Activated T-cell treated with anti-CD3 and anti-CD28 coated beads, Interleukin-2, amount 50 U/mL, for 72 hours (primary cell): ENCODE measurements at regions not wholly inside any gene's neighbourhood (a gene's known extent, or its start where the extent isn't known, plus 50 kb on each side); places are given as distances from the start of the nearest gene placed in this dataset.
A peak's percentile ranks its signal among the peaks of the same experiment; 100 is the strongest.

Experiments
- ATAC-seq, 2 donors: fragments of 150-1000 bp; cut with Tn5 transposase; replicated peaks in 1 of 2; 2 replicates each; pipeline ENCODE4 v1.10.0; 2021; ENCODE audit warnings: moderate library complexity in 2 of 2, mild to moderate bottlenecking in 1 of 2
- DNase-seq, 2 donors: peaks; one replicate each; pipeline ENCODE4 v3.0.0; 2021 to 2022; ENCODE audit warnings: mixed read lengths in 1 of 2
- H3K27ac Mint-ChIP-seq: one replicate; pipeline ENCODE4 v1.8.0; 2022; ENCODE audit warnings: mild to moderate bottlenecking, moderate library complexity, mixed read lengths
- H3K27me3 Mint-ChIP-seq: one replicate; pipeline ENCODE4 v1.8.0; 2022; ENCODE audit warnings: low read depth, mixed read lengths
- H3K36me3 Mint-ChIP-seq, 2 donors: one replicate each; pipeline ENCODE4 v1.8.0; 2022; ENCODE audit warnings: mixed read lengths in 2 of 2, mild to moderate bottlenecking in 1 of 2; ENCODE audit not compliant: insufficient read depth in 2 of 2
- H3K4me1 Mint-ChIP-seq: one replicate; pipeline ENCODE4 v1.8.0; 2022; ENCODE audit warnings: low read depth, mixed read lengths
- H3K4me3 Mint-ChIP-seq, 2 donors: one replicate each; pipeline ENCODE4 v1.8.0; 2022; ENCODE audit warnings: mild to moderate bottlenecking in 2 of 2, mixed read lengths in 2 of 2, moderate library complexity in 2 of 2
- H3K9me3 Mint-ChIP-seq, 2 donors: one replicate each; pipeline ENCODE4 v1.8.0; 2022; ENCODE audit warnings: mixed read lengths in 2 of 2

GRCh38 chr9:28050941-28051340 lies 477.7 kb upstream of the C9orf72 start:
- no peaks in the 10 kb centered on the region for H3K36me3 Mint-ChIP-seq
- no peaks in the 10 kb centered on the region for H3K4me1 Mint-ChIP-seq
- ATAC-seq (no peak), DNase-seq (no peak)
- H3K27me3 Mint-ChIP-seq: no peaks in the 10 kb centered on the region
- peaks cover 0 to 5% of the 10 kb centered on the region in 2 donors for H3K9me3 Mint-ChIP-seq
- no peak overlapping the region for H3K27ac Mint-ChIP-seq
- H3K4me3 Mint-ChIP-seq: no peak overlapping the region

GRCh38 chr9:28051559-28052503 lies 478.6 kb upstream of the C9orf72 start:
- H3K27ac Mint-ChIP-seq: no peak overlapping the region
- no peaks in the 10 kb centered on the region for H3K4me1 Mint-ChIP-seq
- H3K4me3 Mint-ChIP-seq: no peak overlapping the region
- peaks cover 2 to 3% of the 10 kb centered on the region in 2 donors for H3K9me3 Mint-ChIP-seq
- ATAC-seq (no peak), DNase-seq (no peak)
- H3K36me3 Mint-ChIP-seq: no peaks in the 10 kb centered on the region
- no peaks in the 10 kb centered on the region for H3K27me3 Mint-ChIP-seq

DNA sequence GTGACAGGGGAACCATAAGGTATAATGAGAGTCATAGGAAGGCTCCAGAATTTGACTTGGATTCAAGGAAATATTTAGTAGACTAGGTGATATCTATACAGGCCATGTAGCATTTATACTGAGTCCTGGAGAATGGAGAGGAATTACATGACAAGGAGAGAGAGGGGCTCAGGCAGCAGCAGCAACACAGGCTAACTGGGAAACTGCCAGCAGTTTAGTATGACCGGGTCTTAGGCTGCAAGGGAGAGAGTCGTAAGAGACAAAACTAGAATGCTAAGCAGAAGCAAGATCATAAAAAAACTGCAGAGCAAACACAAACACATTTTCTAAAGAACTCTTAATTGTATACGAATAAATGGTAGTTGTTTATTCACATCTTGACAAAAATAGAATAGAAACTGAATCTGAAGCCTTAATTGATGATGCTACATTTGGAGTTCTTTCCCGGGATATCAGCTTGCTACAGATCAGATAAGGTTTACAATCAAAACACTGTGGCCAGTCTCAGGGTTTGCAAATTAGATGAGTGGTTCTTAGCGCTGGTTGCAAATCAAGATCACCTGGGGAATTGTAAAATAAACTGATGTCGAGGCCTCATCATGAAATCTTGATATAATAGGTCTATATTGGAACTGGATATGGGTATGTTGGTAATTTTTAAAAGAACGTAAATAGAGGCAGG lies 480.0 kb upstream of the C9orf72 start:
- Mint-ChIP-seq H3K9me3 (peaks cover 3 to 4% of the 10 kb centered on the region in 2 donors), H3K4me3 (no peak overlapping the region), H3K4me1 (no peaks in the 10 kb centered on the region), H3K36me3 (no peaks in the 10 kb centered on the region), H3K27me3 (no peaks in the 10 kb centered on the region), H3K27ac (no peak overlapping the region)
- no peak for ATAC-seq
- DNase-seq: no peak

DNA sequence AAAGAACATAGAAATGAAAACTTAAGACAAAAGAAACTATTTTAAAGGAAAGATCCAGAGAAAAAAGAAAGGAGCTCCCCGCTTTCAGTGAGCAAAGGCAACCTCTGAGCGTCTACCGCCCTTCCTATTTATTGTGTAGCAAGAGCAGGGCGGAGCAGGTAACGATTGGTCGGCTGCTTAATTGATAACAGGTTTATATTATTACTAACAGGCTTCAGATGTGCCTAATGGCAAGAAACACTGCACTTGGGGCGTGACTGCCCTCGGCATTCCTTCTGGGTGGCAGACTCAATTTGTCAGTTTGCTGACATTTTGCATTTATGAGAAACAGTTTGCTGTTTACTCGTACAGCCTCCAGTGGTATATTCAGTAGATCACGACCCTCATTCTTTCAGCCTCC lies 482.7 kb upstream of the C9orf72 start:
- DNase-seq (no peak), ATAC-seq (no peak)
- no peaks in the 10 kb centered on the region for H3K4me1 Mint-ChIP-seq
- no peaks in the 10 kb centered on the region for H3K36me3 Mint-ChIP-seq
- no peak overlapping the region for H3K4me3 Mint-ChIP-seq
- H3K9me3 Mint-ChIP-seq: peaks cover 1 to 3% of the 10 kb centered on the region in 2 donors
- no peaks in the 10 kb centered on the region for H3K27me3 Mint-ChIP-seq
- no peak overlapping the region for H3K27ac Mint-ChIP-seq

DNA sequence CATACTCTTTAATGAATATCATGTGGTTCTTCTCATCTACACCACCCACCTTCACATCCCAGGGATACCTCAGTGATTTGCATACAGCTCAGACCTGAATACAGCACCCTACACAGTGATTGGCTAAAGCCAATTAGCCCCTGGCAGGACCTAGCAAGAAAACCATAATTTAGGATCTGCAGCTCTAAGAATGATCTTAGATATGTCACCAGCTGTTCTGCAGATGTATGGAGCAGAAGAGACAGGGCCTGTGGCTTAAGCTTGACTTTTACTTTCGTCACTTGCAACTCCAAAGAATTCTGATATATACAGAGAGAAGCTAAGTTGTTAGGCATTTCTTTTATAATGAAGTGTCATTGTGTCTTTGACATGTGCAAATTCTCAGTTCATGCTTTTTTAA lies 483.2 kb upstream of the C9orf72 start:
- ATAC-seq: no peak
- no peak for DNase-seq
- no peak overlapping the region for H3K4me3 Mint-ChIP-seq
- no peaks in the 10 kb centered on the region for H3K27me3 Mint-ChIP-seq
- no peak overlapping the region for H3K27ac Mint-ChIP-seq
- H3K4me1 Mint-ChIP-seq: no peaks in the 10 kb centered on the region
- H3K9me3 Mint-ChIP-seq: peaks cover 1 to 3% of the 10 kb centered on the region in 2 donors
- H3K36me3 Mint-ChIP-seq: no peaks in the 10 kb centered on the region

GRCh38 chr9:28059192-28059591 lies 485.9 kb upstream of the C9orf72 start:
- H3K27ac Mint-ChIP-seq: no peak overlapping the region
- ATAC-seq (no peak), DNase-seq (no peak)
- H3K4me3 Mint-ChIP-seq: no peak overlapping the region
- H3K4me1 Mint-ChIP-seq: no peaks in the 10 kb centered on the region
- H3K9me3 Mint-ChIP-seq: peaks cover 1 to 4% of the 10 kb centered on the region in 2 donors
- no peaks in the 10 kb centered on the region for H3K36me3 Mint-ChIP-seq
- H3K27me3 Mint-ChIP-seq: no peaks in the 10 kb centered on the region

DNA sequence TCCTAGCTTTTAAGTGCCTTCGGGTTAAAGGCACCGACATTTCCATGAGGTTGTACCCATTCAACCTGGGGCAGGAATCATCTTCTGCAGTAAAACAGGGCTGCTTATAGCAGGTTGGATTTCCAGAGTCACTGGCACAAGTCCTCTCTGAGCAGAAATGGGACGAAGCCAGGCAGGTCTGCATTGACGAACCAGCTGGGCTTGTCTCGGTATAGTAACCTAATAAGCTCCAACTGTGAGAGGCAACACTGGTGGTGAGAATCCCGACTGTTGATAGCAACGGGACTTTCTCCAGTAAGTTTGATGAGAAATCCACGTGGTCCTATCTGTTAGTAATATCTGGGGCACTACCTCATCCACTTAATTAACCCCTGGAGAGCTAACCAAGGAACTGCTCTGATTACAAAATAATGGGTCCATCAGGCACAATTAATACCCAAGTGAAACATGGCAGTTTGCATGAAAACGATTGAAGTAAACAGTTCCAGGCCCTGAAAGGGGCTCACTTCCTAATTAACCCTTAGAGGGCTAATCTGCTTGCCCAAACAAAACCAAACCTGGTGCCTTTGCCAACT lies 491.0 kb upstream of the C9orf72 start:
- Mint-ChIP-seq H3K36me3 (no peaks in the 10 kb centered on the region), H3K9me3 (peaks cover 0 to 1% of the 10 kb centered on the region in 2 donors), H3K4me1 (no peaks in the 10 kb centered on the region), H3K4me3 (no peak overlapping the region), H3K27me3 (no peaks in the 10 kb centered on the region), H3K27ac (no peak overlapping the region)
- DNase-seq (no peak), ATAC-seq (no peak)

GRCh38 chr9:28073270-28073669 lies 500.0 kb upstream of the C9orf72 start:
- Mint-ChIP-seq H3K4me3 (no peak overlapping the region), H3K4me1 (no peaks in the 10 kb centered on the region), H3K27me3 (no peaks in the 10 kb centered on the region), H3K9me3 (no peaks in the 10 kb centered on the region), H3K36me3 (no peaks in the 10 kb centered on the region), H3K27ac (no peak overlapping the region)
- DNase-seq (peak in 1 of 2 donors; percentile 1), ATAC-seq (no peak)

DNA sequence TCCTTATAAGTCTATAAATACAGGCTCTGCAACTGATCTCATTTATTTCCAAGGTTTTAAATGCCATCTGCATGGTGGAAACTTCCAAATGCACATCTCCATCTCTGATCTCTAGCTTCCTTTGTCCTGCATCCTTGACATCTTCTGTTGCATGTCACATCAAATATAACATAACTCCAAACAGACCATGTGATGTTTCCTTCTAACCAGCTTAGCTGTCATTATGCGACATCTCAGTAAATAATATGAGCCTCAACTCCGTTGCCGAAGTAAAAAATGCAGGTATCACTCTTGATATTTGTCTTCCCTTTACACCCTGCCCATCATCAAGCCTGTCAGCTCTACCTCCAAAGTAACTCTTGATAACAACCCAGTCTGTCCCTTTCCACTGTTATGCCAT lies 506.4 kb upstream of the C9orf72 start:
- Mint-ChIP-seq H3K27ac (no peak overlapping the region), H3K4me1 (no peaks in the 10 kb centered on the region), H3K4me3 (no peak overlapping the region), H3K27me3 (no peaks in the 10 kb centered on the region), H3K9me3 (peaks cover 2 to 3% of the 10 kb centered on the region in 2 donors), H3K36me3 (no peaks in the 10 kb centered on the region)
- no peak for DNase-seq
- no peak for ATAC-seq

DNA sequence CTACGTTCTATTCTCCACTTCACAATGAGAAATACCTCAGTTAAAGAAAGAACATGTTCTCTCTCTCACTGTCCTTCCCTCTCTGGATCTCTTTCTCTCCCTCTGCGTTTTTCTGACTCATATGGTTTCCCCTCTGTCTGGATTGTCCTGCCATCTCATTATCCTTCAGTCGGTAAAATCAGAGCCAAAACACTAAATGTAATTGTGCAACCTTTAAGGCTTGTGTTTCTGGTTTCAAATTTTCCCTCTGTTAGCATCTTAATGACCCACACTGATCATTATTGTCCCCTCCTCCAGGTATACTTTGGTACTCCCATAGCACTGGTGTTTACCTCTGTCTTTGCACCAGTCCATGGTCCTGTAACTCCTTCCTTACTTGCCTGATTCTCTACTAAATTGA lies 509.4 kb upstream of the C9orf72 start:
- no peaks in the 10 kb centered on the region for H3K4me1 Mint-ChIP-seq
- peaks cover 2 to 3% of the 10 kb centered on the region in 2 donors for H3K9me3 Mint-ChIP-seq
- no peak overlapping the region for H3K27ac Mint-ChIP-seq
- DNase-seq (no peak), ATAC-seq (no peak)
- H3K36me3 Mint-ChIP-seq: no peaks in the 10 kb centered on the region
- no peak overlapping the region for H3K4me3 Mint-ChIP-seq
- H3K27me3 Mint-ChIP-seq: no peaks in the 10 kb centered on the region

GRCh38 chr9:28086881-28087280 lies 513.6 kb upstream of the C9orf72 start:
- ATAC-seq: no peak
- Mint-ChIP-seq H3K27ac (no peak overlapping the region), H3K36me3 (no peaks in the 10 kb centered on the region), H3K27me3 (no peaks in the 10 kb centered on the region), H3K4me1 (no peaks in the 10 kb centered on the region), H3K9me3 (peaks cover 2 to 6% of the 10 kb centered on the region in 2 donors), H3K4me3 (no peak overlapping the region)
- no peak for DNase-seq

DNA sequence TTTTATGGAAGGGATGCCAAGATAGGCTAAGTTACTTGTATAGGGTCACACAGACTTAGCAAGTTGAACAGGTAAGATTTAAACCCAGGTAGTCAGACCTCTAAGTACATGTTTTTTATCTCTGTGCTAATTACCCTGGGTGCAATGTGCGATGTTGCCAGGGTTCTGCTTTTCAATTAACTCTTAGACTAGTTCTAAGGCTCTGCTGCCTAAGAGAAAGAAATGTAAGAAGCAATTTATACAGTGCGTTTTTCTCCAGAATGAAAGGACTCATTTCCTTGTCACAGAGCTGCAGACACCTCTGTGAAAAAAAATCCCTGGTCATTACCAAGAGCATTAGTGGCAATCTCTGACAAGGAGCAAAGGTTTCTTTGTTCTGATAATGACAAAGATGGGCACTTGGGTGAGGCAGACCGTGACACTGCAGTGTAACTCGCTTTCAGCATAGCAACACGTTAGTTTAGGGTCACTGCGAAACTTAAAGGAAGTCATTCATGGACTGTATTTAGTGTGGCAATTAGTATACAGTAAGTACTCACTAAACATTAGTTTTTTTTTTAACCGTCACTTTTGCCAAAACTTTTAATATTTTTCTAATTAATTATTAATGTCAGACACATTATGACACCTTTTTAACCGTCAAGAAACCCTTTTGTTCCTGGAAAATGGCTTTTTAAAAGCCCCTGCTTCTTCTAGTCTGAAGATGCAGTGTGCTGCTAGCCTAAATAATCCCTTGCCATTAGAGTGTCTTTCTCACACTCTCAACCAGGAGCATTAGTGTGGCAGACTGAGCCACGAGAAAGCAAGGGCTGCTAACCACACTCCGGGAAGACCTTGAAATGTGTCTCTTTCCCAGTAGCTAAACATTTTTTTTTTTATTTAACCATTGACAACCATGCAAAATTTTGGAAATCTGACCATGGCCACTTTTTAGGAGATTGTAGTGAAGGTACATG lies 520.0 kb upstream of the C9orf72 start:
- Mint-ChIP-seq H3K27ac (no peak overlapping the region), H3K4me1 (no peaks in the 10 kb centered on the region), H3K9me3 (peaks cover 0 to 6% of the 10 kb centered on the region in 2 donors), H3K4me3 (no peak overlapping the region), H3K36me3 (no peaks in the 10 kb centered on the region), H3K27me3 (no peaks in the 10 kb centered on the region)
- DNase-seq (no peak), ATAC-seq (no peak)
